ENCODE measurements at regions not wholly inside any gene's neighbourhood (a gene's known extent, or its start where the extent isn't known, plus 50 kb on each side); places are given as distances from the start of the nearest gene placed in this dataset.

GRCh38 chr9:79470954-79471353, 100.8 kb upstream of the TLE4 start:
- in situ Hi-C loops (cut with HindIII; ENCODE audit: low pct_ligation_motif_present, low sequenced_read_pairs) = no loop called here
- no peak for DNase-seq
- Histone ChIP-seq H3K4me3 (ENCODE audit: low read depth, low read length) (no peak overlapping the region), H3K27ac (no peak overlapping the region), H3K27me3 (replicated peaks) (no peaks in the 10 kb centered on the region), H3K36me3 (replicated peaks) (no peaks in the 10 kb centered on the region)
- no peak for TF ChIP-seq CTCF (IDR thresholded peaks at IDR 0.05; ENCODE audit: low read depth, low read length, missing control alignments)

DNA sequence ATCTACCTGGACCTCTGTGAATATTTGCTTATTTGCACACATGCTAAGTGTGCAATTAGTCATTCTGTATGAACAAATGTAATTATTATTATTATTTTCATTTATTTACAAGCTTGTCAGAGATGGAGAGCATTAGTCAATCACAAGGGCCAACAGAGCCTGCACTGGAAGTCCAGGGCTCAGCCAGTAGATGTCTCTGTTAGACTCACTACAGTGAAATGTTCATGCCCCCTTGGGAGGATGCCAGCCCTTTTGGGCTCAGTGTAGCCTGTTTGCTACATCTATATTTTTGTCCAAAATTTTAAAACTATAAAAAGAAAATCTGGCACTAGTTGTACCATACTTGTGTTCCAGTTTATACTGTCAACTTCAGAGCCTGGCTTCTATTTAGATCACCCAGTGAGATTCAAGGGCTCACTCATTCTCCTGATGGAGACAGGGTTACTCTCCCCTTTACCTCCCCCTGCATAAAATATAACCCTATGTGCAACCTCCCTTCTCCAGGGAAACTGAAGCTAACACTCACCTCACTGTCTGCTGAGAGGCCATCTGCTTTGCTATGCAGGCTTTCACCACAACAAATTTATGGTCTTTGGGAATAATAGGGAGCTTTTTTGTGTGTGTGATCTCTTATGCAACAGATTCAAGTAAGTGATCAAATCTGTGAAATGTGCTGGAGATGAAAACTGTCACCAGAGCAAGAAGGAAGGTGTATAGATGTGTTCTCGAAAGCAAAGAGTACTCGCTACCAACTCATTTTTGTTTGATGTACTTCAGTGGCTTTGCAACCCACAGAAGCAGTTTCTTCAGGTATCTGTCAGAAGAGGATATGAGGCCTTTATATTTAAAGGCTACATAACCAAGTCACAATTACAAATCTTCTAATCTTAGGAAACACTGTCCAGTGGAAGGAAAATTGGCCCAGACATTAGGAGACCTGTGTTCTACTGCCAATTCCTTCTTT, 99.9 kb upstream of the TLE4 start:
- peak; percentile 63 for TF ChIP-seq CTCF (IDR thresholded peaks at IDR 0.05; ENCODE audit: low read depth, low read length, missing control alignments)
- no peak overlapping the region for H3K27ac ChIP-seq
- no peak overlapping the region for H3K4me3 ChIP-seq (ENCODE audit: low read depth, low read length)
- H3K36me3 ChIP-seq (replicated peaks) = no peaks in the 10 kb centered on the region
- H3K27me3 ChIP-seq (replicated peaks) = no peaks in the 10 kb centered on the region
- peak; percentile 40 for DNase-seq
- in situ Hi-C loops (cut with HindIII; ENCODE audit: low pct_ligation_motif_present, low sequenced_read_pairs) = no loop called here

GRCh38 chr9:79473704-79474103, 98.1 kb upstream of the TLE4 start:
- Histone ChIP-seq H3K36me3 (replicated peaks) (no peaks in the 10 kb centered on the region), H3K27me3 (replicated peaks) (no peaks in the 10 kb centered on the region), H3K4me3 (ENCODE audit: low read depth, low read length) (no peak overlapping the region), H3K27ac (no peak overlapping the region)
- in situ Hi-C loops (cut with HindIII; ENCODE audit: low pct_ligation_motif_present, low sequenced_read_pairs) = no loop called here
- no peak for TF ChIP-seq CTCF (IDR thresholded peaks at IDR 0.05; ENCODE audit: low read depth, low read length, missing control alignments)
- DNase-seq = no peak

- no peak overlapping the region for H3K27ac ChIP-seq
- no peak overlapping the region for H3K4me3 ChIP-seq (ENCODE audit: low read depth, low read length)
- no peaks in the 10 kb centered on the region for H3K36me3 ChIP-seq (replicated peaks)
- TF ChIP-seq CTCF (IDR thresholded peaks at IDR 0.05; ENCODE audit: low read depth, low read length, missing control alignments) = no peak
- no peak for DNase-seq
- in situ Hi-C loops (cut with HindIII; ENCODE audit: low pct_ligation_motif_present, low sequenced_read_pairs) = no loop called here
- H3K27me3 ChIP-seq (replicated peaks) = no peaks in the 10 kb centered on the region
Observed at GRCh38 chr9:79477241-79477840, 94.4 kb upstream of the TLE4 start.

DNA sequence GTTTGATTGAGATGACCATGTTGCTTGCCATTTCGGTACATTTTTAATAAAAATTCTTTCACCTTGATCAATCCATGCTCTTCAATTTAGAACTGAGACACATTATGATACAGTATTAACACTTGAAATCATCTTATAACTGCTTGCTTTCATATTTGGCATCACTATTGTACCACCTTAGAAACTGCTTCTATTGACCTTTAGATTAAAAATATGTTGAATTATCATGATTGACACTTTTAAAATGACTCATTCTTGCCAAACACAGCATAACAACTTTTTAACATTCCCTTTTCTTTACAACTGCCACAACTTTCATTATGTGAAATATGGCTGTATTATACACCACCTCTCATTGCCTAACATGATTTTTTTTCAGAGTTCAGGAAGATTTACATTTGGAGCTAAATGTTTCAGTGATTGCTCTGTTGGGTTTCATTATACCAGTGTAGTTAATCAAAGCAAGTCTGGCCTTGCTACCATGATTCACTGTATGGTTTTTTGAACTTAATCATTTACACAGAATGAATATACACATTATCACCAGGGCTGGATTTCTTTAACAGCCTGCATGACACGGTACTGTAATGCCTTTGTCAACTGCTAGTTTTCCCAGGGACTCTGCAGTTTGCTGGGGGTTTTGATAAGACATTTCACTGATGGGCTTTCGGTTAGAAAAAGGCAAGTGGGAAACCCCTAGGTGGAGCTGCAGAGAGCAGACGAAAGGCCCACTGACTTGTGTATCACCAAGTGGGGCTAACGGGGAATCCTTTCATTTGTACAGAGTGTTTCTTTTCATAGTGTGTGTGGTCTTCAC, 93.6 kb upstream of the TLE4 start:
- TF ChIP-seq CTCF (IDR thresholded peaks at IDR 0.05; ENCODE audit: low read depth, low read length, missing control alignments) = peak; percentile 79
- Histone ChIP-seq H3K4me3 (ENCODE audit: low read depth, low read length) (no peak overlapping the region), H3K27me3 (replicated peaks) (no peaks in the 10 kb centered on the region), H3K27ac (no peak overlapping the region), H3K36me3 (replicated peaks) (no peaks in the 10 kb centered on the region)
- in situ Hi-C loops (cut with HindIII; ENCODE audit: low pct_ligation_motif_present, low sequenced_read_pairs) = no loop called here
- peak; percentile 47 for DNase-seq
